Right renal cortex interstitium (tissue), 3 donors: ENCODE measurements at regions not wholly inside any gene's neighbourhood (a gene's known extent, or its start where the extent isn't known, plus 50 kb on each side); places are given as distances from the start of the nearest gene placed in this dataset.
"Not testable (repeated sequence)": the region's sequence is repeated elsewhere in the genome, so short reads cannot be mapped to it uniquely, and the experiment has no call there.

Experiments used
- DNase-seq, 3 donors: peaks; one replicate each; pipeline ENCODE4 v3.0.0-alpha.2; 2013; ENCODE audit warnings: low read depth in 3 of 3, low spot score in 2 of 3

DNA sequence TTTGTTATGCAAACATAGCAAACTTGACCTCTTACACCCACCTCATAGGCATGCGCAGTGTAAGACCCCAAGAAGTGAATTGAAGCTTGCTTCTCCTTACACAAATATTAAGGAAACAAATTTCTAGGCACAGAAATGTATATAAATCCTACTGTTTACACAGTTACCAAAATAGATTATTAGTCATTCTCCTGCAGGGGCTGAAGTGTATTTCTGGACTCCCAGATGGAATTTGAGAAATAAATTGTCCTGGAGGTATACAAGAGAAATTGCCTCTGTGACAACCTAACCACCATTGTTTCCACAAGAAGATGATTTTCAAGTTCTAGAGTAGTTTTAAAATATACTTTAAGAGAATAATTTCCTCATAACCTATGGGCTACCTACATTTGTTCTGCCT lies 656.0 kb upstream of the MDGA2 start:
- DNase-seq: no peak

DNA sequence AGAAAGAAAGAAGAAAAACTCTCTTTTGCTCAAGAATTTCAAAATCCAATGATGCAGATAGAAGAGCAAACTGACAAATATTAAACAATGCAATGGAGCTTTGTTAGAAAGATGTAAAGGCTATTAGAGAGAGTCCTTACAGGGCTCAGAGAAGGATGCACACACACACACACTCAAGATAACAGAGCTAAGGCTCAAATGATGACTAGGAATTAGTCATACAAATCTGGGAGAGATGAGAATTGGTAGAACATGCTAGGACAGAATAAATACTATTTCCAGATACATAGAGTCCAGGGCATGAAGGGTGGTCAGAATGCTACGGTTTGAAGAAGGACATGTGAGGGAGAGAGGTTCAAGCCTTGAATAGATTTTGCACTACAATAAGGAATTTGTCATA lies 650.1 kb upstream of the MDGA2 start:
- no peak for DNase-seq

DNA sequence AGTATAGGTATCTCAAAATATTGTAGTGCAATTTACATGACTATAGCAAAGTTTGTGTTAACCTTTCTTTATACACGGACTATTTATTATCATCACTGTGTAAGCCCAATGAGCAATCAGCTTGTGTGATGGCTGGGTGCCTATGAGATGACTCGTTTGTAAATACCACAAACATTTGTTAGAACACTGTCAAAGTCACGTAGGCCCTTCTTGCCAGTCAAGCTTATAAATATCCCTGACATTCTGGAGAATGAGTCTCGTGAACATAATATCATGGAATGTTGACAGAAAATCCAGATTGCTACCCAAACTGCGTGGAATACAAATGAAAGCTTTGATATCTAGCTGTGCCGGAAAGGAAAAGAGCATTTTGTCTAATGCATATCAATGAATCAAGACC lies 648.3 kb upstream of the MDGA2 start:
- DNase-seq: no peak

DNA sequence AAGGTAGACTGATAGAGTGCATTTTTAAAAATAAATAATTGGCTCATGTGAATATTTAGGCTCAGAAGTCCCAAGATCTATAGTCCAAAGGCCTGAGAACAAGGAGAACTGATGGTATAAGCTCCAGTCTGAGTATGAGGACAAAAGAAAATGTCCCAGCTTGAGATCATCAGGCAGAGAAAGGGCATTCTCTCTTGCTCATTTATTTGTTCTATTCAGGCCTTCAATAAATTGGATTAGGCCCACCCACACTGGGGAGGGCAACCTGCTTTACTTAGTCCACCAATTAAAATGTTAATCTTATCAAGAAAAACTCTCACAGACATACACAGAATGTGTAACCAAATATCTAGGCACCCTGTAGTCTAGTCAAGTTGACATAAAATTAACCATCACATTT lies 644.4 kb upstream of the MDGA2 start:
- DNase-seq: no peak

DNA sequence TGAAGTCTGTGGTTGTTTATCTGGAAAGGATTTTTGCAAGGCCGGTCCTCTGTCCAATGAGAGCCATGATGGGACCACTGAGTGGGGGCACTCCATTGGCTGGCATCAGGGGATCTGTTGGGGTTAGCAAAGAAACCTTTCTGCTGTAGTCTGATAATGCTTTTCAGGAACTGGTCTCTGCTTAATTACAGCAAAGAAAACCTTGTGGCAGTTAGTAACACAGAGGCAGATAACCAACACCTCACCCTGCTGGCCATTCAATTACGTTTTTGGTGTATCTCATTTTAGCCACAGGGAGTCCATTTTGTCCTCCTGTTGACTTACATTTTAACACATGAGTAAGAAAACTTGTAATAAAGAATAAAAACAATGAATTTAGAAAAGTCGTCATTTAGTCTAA lies 629.3 kb upstream of the MDGA2 start:
- DNase-seq: no peak

DNA sequence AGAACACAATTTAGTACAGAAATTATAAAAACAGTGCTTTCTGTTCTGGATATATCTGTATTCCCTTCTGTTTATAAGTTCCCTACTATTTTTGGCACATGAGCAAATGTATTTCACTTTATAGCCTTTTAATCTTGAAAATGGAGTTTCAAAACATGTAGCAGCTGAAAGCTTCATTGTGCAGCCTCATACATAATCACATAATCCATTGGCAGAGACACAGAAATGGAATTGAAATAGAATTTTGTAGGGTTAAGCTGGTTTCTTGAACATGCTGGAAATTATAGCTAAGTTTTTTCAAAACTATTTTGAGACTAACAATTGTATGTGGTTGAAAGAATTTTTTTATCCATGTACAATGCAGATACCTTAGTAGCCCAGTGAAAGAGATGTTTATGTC lies 614.3 kb upstream of the MDGA2 start:
- DNase-seq: no peak

DNA sequence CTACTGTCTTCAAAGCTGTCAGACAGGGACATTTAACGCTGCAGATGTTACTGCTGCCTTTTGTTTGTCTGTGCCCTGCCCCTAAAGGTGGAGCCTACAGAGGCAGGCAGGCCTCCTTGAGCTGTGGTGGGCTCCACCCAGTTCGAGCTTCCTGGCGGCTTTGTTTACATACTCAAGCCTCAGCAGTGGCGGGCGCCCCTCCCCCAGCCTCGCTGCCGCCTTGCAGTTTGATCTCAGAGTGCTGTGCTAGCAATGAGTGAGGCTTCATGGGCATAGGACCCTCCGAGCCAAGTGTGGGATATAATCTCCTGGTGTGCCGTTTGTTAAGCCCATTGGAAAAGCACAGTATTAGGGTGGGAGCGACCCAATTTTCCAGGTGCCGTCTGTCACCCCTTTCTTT lies 609.8 kb upstream of the MDGA2 start:
- DNase-seq: not testable (repeated sequence)

DNA sequence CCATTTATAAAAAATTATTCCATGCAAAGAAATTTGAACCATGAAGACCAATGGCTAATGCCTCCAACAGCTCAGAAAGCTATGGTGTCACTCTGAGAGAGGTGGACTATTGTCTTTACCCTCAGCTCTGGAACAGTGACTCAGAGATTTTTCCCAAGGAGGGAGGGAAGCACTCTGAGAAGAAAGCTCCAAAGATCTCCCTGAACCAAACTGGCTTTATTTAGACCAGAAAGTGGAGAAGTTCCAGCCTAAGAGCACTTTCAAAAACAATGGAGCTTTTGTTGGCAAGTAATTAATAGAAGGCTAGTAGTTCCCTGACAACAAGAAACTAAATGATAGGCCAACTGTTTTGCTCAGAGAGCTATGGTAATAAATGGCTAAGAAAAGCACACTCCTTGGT lies 599.9 kb upstream of the MDGA2 start:
- DNase-seq: no peak

DNA sequence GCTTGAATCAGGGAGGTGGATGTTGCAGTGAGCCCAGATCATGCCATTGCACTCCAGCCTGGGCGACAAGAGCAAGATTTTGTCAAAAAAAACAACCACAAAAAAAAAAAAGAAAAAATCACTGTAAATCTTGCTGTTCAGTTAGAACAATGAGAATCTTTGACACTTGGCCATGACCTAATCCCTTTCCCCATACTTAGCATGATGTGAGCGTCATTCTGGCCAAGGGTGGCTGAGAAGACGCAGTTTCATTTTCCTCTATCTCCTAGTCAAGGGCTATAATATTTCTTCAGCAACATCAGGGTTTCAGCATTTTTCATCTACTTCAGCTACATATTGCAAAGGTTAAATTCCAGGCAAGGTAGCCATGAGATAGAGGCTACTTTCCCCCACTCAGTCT lies 599.4 kb upstream of the MDGA2 start:
- no peak for DNase-seq

DNA sequence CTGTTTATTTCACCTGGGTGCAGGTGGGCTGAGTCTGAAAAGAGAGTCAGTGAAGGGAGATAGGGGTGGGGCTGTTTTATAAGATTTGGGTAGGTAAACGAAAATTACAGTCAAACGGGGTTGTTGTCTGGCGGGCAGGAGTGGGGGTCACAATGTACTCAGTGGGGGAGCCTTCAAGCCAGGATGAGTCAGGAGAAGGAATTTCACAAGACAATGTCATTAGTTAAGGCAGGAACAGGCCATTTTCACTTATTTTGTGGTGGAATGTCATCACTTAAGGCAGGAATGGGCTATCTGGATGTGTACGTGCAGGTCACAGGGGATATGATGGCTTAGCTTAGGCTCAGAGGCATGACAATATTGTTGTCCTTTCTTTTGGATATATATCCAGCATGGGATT lies 592.5 kb upstream of the MDGA2 start:
- not testable (repeated sequence) for DNase-seq

DNA sequence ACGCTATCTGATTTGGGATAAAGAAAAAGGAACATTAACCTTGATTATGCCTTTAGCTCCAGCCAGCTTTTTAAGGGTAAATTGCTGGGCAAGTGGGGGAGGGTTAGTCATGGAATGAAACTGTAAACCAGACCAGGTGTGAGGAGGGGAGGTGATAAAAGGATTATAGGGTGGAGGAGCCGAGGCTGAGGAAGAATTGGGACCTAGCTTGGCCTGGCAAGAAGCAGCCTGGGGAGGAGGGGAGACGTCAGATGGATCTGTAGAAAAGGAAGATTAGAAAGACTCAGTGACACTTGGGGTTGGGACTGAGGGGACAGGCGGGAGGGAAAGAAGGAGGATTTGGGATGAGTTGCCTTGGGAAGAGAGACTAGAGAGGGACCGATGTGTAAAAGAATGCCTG lies 590.8 kb upstream of the MDGA2 start:
- DNase-seq: not testable (repeated sequence)

DNA sequence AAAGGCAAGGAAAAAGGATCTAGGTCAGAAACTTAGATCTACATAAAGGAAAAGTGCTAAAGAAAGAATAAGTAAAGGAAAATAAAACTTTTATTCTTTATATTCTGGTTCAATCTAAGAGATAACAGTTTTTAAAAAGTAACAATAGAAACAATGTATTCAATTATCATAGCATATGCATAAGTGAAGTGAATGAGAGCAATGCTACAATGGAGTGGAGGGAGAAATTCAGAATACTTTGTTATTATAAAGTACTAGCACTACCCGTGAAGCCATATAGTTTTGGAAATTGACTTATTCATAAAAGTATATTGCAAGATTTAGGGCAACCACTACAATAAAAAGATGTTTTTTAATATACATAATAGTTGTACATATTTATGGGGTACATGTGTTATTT lies 586.0 kb upstream of the MDGA2 start:
- no peak for DNase-seq

DNA sequence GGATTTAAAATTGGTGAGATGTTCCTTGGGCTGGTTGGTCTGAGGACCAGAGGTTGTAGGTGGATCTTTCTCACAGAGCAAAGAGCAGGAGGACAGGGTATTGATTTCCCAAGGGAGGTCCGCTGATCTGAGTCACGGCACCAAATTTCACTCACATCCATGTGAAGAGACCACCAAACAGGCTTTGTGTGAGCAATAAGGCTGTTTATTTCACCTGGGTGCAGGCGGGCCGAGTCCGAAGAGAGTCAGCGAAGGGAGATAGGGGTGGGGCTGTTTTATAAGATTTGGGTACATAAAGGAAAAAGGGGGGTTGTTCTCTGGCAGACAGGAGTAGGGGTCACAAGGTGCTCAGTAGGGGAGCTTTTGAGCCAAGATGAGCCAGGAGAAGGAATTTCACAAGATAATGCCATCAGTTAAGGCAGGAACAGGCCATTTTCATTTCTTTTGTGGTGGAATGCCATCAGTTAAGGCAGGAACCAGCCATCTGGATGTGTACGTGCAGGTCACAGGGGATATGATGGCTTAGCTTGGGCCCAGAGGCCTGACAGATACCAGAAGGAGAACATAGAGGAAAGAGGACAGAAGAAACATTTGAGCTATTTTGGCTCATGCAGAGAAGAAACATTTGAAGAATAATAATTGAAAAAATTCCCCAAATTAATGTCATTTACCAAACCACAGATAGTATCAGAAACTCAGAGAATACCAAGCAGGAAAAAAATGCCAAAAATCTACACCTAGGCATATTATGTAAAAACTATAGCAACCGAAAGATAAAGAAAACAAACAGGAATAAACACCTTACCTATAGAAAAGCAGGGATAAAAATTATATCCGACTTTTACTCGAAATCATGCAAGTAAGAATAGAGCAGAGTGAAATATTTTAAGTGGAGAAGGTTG lies 585.2 kb upstream of the MDGA2 start:
- DNase-seq: not testable (repeated sequence)

DNA sequence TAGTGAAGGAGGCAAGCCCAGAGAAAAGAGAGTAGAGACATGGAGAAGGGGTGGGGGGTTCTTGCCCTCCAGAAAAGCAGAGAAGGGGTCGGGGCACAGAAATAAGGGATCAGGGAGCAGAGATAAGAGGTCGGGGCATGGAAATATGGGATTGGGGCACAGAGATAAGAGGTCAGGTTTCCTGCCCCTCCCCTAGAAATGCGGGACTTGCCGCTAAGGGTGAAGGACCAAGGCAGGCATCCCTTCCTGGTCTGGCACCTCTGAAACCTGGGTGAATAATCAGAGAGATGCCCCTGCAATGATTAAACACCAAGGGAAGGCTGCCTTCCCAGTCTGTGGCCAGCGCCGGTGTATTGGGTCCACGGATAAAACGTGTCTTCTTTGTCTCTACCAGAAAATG lies 584.5 kb upstream of the MDGA2 start:
- DNase-seq: not testable (repeated sequence)

DNA sequence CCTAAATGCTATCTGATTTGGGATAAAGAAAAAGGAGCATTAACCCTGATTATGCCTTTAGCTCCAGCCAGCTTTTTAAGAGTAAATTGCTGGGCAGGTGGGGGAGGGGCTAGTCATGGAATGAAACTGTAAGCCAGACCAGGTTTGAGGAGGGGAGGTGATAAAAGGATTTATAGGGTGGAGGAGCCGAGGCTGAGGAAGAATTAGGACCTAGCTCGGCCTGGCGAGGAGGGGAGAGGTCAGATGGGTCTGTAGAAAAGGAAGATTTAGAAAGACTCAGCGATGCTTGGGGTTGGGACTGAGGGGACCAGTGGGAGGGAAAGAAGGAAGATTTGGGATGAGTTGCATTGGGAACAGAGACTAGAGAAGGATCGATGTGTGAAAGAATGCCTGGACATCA lies 583.8 kb upstream of the MDGA2 start:
- not testable (repeated sequence) for DNase-seq

DNA sequence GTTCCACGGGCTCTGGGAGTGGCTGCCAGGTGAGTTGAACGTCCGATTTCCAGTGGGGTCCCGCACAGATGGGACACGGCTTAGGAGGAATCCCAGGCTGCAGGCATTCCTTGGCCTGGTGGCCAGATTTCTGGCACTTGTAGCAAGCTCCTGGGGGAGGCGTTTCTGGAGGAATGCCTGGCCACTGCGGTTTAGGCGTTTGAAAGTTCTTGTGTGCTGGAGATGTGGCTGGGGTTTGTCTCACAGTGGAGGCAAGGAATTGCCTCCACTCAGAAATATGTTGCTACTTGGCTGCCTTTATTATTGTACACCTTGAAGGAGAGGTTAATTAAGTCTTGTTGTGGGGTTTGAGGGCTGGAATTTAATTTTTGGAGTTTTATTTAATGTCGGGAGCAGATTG lies 583.3 kb upstream of the MDGA2 start:
- DNase-seq: not testable (repeated sequence)

DNA sequence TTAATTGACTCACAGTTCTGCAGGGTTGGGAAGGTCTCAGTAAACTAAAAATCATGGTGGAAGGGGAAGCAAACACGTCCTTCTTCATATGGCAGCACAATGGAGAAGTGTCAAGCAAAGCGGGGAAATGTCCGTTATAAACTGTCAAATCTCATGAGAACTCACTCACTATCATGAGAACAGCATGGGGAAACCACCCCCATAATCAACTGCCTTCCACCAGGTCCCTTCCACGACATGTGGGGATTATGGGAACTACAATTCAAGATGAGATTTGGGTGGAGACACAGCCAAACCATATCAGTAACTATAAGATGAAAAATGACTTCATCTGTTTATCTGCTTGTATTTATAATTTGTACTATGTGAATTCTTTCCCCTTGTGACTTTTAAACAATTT lies 577.6 kb upstream of the MDGA2 start:
- no peak for DNase-seq

DNA sequence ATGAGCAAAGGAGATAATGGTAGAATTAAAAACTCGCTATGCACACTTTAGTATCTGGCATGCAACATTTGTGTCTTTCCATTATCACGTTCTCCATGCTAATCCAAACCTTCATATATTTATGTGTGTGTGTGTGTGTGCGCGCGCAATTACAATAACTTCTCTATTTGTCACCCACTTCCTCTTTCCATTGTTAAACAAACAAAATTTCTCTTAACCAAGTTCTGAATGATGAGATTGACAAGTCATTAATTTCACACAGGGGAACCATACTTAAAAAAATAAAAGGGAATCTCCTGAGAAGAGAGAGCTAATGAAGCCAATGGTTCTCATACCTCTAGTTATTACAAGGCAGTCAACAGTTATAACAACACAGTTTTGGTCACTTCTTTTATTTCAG lies 575.9 kb upstream of the MDGA2 start:
- no peak for DNase-seq

DNA sequence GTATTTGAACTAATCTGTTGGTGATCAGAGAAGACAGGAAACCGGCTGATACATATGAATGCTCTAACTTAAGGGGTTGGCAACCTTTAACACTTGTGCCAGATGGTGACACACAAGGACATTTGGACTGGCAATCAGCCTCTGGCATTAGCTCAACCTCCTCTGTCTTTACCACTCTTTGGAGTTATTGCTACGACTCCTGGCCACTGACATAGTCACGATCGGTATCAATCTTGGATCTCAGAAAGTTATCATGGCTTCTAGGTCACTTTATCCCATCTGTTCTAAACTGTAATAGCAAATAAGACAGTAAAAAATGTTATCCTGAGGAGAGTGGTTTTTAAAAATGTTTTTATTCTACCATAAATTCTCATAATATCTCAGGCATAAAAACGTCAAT lies 575.2 kb upstream of the MDGA2 start:
- no peak for DNase-seq

DNA sequence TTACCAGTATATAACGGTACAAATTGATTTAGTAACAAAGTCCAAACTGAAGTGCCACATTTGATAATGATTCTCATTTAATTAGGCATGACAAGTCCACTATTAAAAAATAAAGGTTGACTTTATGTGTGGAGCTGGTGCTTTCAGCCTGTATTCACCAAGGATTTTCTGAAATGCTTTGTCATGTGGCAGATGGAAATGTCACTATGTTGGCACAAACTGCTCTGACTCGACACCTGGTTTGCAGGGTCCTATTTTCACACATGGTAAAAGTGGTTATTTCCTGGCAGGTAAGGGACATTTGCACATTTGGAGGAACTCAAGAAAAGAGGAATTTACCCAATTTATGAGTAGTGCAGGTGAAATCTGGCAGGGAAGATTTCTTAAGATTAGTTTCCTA lies 572.6 kb upstream of the MDGA2 start:
- DNase-seq: no peak

DNA sequence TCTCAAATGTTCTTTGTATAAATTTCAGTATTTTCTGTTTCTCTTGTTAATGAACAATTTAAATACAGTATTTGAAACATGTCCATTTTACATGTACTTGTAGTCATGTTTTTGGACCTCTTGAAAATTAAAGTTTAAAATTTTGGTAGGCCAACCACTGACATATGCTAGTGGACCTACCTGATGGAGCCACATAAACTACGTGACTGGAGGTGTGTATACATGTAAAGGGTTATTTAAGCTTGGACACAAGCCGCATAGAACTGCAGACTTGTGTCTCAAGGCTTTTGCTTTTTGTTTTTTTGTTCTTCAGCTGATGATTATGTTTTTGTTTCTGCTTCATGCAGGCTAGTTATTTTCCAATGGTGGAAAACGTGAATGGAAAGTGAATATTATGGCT lies 568.5 kb upstream of the MDGA2 start:
- no peak for DNase-seq

DNA sequence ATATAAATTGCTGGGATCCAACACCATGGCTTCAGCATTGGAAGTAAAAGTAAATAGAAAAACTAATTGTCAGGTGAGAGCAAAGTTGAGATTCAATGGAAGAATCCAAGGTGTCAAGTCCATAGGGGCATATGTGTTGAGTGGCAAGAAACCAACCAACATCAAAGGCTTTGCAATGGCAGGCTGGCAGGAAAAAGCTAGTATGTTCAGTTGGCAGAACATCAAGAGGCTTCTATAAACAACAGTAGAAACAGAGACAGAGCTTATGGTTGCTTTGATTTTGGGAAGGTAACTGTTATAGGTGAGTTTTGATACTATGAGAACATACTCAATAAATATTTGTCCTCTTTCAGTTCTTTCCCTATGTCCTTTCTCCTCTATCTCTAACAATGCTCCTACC lies 553.7 kb upstream of the MDGA2 start:
- DNase-seq: no peak

DNA sequence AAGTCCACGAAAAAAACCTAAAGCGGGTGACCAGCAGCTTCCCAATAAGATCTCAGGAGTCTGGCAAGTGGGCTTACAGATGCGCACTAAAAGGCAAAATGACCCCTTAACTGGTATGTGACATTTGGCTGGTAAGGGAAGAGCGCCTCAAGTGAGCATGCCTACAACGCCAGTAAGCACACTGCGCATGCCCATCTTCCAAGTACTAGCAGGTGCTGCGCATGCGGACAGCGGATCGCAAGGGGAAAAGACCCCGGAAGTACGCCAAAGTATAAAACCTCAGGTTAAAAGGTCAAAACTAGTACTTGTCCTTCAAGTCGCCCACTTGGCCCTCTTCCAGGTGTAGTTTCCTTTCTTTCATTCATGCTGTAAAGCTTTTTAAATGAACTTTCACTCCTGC lies 518.5 kb upstream of the MDGA2 start:
- DNase-seq: no peak
